ENCODE measurements at regions not wholly inside any gene's neighbourhood (a gene's known extent, or its start where the extent isn't known, plus 50 kb on each side); places are given as distances from the start of the nearest gene placed in this dataset.

DNA sequence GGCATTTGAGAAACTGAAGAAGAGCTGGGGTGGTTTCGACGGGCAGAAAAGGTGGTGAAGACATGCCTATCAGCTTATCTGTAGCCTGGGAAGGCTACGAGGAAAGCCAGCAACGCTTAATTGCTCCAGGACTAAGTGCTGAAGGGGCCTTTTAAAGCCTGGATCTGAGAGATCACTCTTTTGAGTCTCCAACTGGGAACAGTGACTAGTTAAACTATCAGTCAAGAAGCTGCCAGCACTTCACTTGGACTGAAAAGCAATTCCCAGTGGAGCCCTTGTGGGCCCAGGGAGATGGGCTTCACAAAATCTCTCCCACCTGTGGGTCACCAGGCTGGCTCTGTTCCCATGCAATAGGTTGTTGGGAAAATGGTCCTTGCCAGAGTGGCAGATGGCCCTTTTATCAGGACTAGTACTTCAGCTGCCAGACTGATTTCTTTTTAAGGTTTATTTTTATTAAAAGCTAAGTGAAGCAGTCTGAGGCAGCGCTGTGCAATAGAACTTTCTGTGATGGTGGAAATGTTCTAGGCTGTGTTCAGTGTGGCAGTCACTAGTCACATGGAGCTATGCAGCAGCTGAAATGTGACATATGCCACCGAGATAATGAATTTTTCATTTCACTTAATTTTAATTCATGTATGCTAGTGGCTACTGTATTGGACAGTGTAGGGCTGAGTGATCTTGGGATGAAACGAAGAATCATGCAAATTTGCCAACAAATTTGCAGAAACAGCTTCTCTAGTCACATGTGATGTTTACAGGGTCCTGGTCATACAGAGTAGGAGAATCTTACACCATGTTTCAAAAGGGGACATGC, 276.8 kb downstream of the PCNX1 start:
- H3K4me3 ChIP-seq = no peak overlapping the region
- H3K36me3 ChIP-seq = no peaks in the 10 kb centered on the region
- H3K27ac ChIP-seq = no peak overlapping the region
- TF ChIP-seq EP300 (IDR thresholded peaks at IDR 0.05) (no peak), POLR2AphosphoS5 (IDR thresholded peaks at IDR 0.05) (no peak), POLR2A (IDR thresholded peaks at IDR 0.05) (no peak)
- TF ChIP-seq, protein P1, sequence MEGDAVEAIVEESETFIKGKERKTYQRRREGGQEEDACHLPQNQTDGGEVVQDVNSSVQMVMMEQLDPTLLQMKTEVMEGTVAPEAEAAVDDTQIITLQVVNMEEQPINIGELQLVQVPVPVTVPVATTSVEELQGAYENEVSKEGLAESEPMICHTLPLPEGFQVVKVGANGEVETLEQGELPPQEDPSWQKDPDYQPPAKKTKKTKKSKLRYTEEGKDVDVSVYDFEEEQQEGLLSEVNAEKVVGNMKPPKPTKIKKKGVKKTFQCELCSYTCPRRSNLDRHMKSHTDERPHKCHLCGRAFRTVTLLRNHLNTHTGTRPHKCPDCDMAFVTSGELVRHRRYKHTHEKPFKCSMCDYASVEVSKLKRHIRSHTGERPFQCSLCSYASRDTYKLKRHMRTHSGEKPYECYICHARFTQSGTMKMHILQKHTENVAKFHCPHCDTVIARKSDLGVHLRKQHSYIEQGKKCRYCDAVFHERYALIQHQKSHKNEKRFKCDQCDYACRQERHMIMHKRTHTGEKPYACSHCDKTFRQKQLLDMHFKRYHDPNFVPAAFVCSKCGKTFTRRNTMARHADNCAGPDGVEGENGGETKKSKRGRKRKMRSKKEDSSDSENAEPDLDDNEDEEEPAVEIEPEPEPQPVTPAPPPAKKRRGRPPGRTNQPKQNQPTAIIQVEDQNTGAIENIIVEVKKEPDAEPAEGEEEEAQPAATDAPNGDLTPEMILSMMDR (IDR thresholded peaks at IDR 0.05) = no peak
- H3K9me3 ChIP-seq = no peaks in the 10 kb centered on the region
- no peak for ATAC-seq
- peaks cover 4% of the 10 kb centered on the region for H3K27me3 ChIP-seq
- 51 to 58% methylated on average over 4 to 7 of the region's 7 CpGs for WGBS, 2 donors (ENCODE audit: low coverage in 1 of 2)
- H3K4me1 ChIP-seq = no peaks in the 10 kb centered on the region

DNA sequence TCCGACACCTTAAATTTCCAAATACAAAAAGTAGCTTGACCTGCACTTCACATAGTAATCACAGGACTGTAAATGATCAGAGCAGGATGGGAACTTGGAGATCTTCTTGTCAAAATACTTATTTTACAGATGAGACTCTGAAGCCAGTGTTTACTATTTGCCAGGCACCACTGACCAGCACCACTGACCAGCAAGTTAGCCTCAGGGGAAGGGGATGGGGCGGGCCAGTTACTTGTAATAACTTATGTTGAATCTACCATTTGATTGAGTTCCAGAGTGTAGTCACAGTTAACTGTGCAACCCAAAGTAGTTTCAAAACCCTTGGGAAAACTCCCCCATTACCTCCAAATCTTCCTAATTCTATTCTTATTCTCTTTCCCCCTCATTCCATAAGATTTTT, 278.4 kb downstream of the PCNX1 start:
- Histone ChIP-seq H3K4me1 (no peaks in the 10 kb centered on the region), H3K4me3 (no peak overlapping the region), H3K9me3 (no peaks in the 10 kb centered on the region), H3K27me3 (peaks cover 4% of the 10 kb centered on the region), H3K36me3 (no peaks in the 10 kb centered on the region), H3K27ac (no peak overlapping the region)
- TF ChIP-seq POLR2A (IDR thresholded peaks at IDR 0.05) (no peak), EP300 (IDR thresholded peaks at IDR 0.05) (no peak), POLR2AphosphoS5 (IDR thresholded peaks at IDR 0.05) (no peak)
- TF ChIP-seq, protein P1 (IDR thresholded peaks at IDR 0.05) = no peak
- 93 to 100% methylated on average over 1 to 2 of the region's 2 CpGs for WGBS, 2 donors (ENCODE audit: low coverage in 1 of 2)
- ATAC-seq = no peak

DNA sequence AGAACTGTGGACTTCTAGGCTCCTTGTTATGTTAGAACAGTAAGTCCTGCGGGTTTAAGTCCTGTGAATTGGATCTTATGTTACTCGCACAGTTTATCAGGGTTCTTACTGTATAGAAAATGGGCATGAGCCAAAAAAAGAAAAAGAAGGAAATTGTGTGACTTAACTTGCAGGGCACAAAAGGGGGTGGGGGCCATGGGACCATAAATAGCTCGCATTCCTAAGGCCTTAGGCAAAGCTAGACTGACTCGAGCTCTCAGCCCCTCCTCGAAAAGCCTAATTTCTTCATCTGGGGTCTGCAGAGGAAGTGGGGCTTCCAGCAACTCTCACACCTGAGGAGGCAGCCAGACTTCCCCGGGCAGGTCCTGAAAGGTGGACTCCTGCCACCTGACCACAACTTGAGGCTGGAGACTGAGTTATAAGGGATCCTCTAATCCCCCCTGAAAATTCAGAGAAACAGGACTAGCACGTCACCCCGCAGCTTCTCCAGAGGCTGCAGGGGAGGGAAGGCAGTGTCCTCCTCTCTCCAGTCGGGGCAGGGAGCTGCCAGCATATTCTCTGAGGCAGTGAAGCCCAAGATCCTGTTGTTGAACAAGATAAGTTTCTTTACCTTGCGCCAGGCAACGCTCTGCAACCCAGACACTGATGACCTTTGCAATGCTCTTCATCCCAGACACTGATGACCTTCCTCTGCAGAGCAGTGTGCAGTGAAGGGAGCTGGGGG, 280.5 kb downstream of the PCNX1 start:
- Histone ChIP-seq H3K4me3 (no peak overlapping the region), H3K27me3 (peaks cover 4% of the 10 kb centered on the region), H3K36me3 (no peaks in the 10 kb centered on the region), H3K4me1 (no peaks in the 10 kb centered on the region), H3K27ac (no peak overlapping the region), H3K9me3 (no peaks in the 10 kb centered on the region)
- ATAC-seq = no peak
- WGBS, 2 donors (ENCODE audit: low coverage in 1 of 2) = 56 to 83% methylated on average over 2 to 5 of the region's 11 CpGs
- no peak for TF ChIP-seq EP300 (IDR thresholded peaks at IDR 0.05)
- TF ChIP-seq, protein P1 (IDR thresholded peaks at IDR 0.05) = no peak
- no peak for TF ChIP-seq POLR2A (IDR thresholded peaks at IDR 0.05)
- no peak for TF ChIP-seq POLR2AphosphoS5 (IDR thresholded peaks at IDR 0.05)

DNA sequence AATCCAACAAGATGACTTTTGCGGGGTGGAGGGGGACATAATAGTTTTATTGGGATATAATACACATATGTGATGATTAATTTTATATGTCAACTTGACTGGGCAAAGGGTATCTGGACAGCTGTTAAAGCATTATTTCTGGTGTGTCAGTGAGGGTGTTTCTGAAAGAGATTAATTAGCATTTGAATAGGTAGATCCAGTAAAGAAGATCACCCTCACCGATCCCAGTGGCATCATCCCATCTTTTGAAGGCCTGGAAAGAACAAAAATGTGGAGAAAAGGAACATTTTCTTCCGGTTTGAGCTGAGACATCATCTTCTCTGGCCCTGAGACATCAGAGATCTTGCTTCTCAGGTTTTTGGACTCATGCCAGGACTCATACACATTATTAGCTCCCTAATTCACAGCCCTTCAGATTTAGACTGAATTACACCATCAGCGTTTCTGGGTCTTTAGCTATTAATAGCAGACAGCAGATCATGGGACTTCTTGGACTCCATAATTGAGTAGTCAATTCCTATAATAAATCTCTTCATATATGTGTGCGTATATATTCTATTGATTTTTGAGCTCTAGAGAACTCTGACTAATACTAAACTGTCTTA, 283.6 kb downstream of the PCNX1 start:
- Histone ChIP-seq H3K27ac (no peak overlapping the region), H3K4me1 (no peaks in the 10 kb centered on the region), H3K9me3 (no peaks in the 10 kb centered on the region), H3K36me3 (no peaks in the 10 kb centered on the region), H3K27me3 (peaks cover 4% of the 10 kb centered on the region), H3K4me3 (no peak overlapping the region)
- ATAC-seq = no peak
- TF ChIP-seq, protein P1 (IDR thresholded peaks at IDR 0.05) = no peak
- TF ChIP-seq POLR2AphosphoS5 (IDR thresholded peaks at IDR 0.05) = no peak
- no peak for TF ChIP-seq EP300 (IDR thresholded peaks at IDR 0.05)
- TF ChIP-seq POLR2A (IDR thresholded peaks at IDR 0.05) = no peak
- WGBS, 2 donors (ENCODE audit: low coverage in 1 of 2) = 61 to 65% methylated on average over 5 of the region's 5 CpGs
